AG09319 (cell line): ENCODE measurements at regions not wholly inside any gene's neighbourhood (a gene's known extent, or its start where the extent isn't known, plus 50 kb on each side); places are given as distances from the start of the nearest gene placed in this dataset.

ENCODE experiments used
- DNase-seq: peaks from one replicate; pipeline ENCODE4 v3.0.0-alpha.2; 2010; ENCODE audit warnings: low read depth; ENCODE audit errors: extremely low read depth
- TF ChIP-seq, protein P1 (sequence below): IDR thresholded peaks from 2 replicates; pipeline ENCODE4 v1.5.1; 2011; ENCODE audit warnings: low read depth, mild to moderate bottlenecking, inconsistent platforms, low read length, moderate library complexity

DNA sequence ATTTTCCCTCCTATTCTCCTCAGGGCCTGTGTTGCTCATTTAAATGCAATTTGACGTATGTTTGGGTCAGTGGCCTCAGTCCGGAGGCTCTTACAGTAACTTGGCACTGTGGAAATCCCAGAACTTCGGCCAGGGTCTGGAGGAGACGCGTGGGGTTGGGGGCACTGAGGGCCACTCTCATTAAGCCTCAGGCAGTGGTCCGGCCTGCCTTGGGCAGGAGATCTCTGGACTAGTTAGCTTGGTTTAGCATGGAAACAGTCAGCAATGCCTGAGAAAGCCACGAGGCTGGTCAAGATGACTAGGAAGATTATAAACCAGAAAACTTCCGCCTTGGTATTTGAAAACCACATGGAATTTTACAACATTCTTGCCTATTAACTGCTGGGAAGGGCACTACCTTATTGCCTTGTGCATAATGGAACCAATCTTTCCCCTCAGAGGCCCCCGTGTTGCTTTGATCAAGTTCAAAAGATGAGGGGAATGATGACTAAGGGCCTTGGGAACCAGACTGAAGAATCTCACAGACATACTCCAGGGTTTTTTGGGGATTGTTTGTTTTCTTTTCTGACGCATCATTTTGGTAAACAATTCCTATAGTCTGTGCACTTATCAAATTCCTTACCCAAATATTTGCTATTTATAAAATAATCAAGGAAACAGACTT, 206.0 kb upstream of the PREP start:
- DNase-seq, result peak; percentile 97
- TF ChIP-seq, protein P1, sequence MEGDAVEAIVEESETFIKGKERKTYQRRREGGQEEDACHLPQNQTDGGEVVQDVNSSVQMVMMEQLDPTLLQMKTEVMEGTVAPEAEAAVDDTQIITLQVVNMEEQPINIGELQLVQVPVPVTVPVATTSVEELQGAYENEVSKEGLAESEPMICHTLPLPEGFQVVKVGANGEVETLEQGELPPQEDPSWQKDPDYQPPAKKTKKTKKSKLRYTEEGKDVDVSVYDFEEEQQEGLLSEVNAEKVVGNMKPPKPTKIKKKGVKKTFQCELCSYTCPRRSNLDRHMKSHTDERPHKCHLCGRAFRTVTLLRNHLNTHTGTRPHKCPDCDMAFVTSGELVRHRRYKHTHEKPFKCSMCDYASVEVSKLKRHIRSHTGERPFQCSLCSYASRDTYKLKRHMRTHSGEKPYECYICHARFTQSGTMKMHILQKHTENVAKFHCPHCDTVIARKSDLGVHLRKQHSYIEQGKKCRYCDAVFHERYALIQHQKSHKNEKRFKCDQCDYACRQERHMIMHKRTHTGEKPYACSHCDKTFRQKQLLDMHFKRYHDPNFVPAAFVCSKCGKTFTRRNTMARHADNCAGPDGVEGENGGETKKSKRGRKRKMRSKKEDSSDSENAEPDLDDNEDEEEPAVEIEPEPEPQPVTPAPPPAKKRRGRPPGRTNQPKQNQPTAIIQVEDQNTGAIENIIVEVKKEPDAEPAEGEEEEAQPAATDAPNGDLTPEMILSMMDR, result no peak

DNA sequence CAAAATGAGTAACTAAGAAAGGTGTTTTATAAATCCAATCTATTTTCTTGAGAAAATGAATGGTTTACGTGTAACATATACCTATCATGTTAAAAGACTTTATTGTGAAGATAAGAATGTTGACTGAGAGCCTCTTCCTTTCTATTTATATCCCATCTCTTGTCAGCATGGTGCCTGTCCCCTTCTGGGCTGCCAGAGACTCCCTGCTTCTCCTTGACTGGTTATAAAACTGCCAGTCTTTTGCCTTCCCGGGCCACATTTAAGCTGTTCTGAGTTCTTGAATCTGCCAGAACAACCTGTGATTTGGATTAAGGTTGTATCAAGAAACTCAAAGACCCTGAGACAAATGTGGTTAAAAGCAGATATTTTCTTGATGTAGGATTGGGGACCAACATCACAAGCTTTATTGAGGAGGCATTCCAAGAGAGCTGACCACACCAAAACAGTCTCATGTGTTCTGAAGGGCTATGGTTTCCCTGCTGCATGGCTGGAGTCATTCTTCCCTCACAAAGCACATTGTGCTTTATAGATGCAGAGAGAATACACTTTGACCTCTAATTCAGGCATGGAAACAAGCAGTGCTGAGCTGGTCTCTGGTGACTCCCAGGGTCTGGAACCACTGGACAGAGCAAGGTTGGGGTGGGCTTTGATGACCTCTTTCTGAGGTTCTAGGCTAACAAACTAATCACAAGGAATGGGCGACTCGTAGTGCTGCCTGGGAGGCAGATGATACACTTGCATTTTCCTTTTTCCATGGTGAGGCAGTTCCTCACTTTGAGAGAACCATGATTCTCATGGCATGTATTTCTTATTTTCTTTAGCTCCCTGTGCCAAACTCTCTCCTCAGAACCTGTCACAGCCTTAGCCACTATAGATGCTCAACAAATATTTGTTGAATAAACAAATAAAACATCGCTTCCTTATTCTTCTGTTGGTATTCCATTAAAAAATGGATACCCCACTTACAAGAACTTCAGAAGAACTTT, 205.0 kb upstream of the PREP start:
- TF ChIP-seq, protein P1, result no peak
- DNase-seq, result no peak

DNA sequence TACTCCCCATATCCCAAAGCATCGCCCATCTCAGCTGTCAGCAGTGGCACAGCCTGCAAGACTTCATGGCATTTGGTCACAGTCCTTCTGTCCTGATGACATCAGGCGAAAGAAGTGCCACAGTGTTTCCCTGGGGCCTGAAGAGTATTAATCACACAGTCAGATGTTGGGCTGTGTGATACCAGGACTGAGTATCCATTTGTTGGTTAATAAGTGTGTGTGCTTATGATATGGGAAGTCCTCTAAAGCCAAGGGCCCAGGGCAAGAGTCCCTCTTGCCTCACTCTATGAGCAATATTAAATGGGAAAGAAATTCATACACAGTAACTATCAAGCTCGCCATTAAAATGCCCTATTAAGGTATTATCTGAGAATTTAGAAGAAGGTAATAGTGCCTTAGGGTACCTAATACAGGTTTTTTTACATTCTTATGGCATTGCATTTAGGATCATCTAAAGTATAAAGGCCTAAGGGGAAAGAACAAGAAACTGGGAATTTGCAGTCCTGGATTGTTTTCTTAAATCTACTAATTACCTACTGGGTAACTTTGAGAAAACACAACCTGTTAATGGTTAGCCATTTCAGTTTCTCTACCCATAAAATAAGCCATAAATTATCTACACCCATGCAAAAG, 204.1 kb upstream of the PREP start:
- no peak for DNase-seq
- TF ChIP-seq, protein P1, result no peak

DNA sequence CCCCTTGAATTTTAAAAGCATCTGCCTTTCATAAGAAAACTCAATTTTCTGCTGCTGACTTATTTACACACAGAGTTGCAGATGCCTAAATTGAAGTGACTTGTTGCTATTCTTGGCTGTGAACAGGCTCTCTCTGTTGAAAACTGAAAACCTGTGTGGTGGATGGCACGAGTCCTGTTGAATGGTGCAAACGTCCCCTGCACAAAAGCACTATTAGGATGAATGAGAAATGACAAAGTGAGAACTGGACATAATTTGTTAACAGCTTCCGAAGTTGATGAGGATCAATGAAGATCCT, 201.7 kb upstream of the PREP start:
- DNase-seq, result no peak
- TF ChIP-seq, protein P1, result no peak

DNA sequence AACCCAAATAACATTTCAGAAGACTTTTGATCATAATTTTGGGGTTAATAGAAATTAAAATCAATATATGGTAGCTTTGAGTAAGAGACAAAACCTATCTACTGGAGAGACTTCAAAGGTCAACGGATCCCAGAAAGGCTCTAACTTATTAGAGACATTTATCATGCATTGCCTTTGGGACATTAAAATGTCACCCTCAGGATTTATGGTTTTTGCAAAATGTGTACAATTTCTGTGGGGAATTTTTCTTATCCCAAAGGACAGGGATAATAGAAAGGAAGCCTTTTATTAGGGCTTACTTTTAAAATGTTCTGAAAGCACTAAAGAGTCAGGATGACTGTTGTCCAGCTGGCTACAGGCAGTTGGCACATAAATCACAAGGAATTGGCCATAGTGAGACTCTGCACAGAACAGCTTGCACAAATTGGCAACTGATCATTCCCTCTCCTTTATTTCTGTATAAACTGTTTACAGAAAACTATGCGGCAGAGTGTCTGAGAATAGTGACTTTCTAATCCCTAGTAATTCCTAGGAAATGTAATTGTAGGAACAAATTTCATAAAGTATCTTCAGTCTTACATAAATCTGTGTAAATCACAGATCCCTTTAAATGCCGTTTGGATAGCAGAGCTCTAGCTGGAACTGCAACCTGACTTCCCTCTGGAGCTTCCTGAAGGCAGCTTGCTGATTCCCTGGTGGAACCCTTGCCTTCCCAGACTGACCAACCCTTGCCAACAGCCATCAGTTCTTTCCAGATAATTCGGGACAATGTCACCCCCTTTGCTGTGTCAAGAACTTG, 201.1 kb upstream of the PREP start:
- TF ChIP-seq, protein P1, result no peak
- no peak for DNase-seq

DNA sequence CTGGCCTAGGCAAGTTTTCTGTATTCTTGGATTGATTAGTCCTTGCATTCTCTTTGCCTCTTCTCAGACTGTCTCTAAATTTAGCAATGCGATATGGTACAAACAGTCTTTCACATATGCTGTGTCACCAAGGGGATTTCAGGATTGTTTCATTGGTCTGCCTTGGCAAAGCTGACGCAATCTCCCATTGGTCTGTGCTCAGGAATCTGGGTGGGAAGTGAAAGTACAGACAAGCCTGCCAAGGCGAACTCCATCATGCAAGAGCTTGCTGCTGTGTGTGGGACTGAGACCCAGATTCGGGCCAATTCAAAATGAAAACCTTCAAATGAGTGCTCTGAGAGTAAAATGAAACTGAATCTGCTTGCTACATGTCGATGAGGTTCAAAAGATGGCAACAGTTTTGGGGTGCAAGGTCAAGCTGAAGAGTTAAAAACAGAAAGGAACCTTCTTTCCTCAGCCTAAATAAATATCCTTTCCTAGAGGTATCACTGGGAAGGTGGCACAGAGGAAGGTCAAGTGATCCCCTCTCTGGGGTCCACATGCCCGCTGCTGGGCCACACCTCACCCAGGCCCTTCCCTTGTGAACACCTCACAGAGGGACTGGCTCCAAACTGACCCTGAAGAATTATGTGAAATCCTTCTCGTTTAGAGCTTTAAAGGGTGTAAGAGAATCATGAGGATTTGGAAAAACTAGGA, 198.8 kb upstream of the PREP start:
- TF ChIP-seq, protein P1, result no peak
- DNase-seq, result peak; percentile 99
